T47D (cell line): ENCODE measurements at regions not wholly inside any gene's neighbourhood (a gene's known extent, or its start where the extent isn't known, plus 50 kb on each side); places are given as distances from the start of the nearest gene placed in this dataset.

Experiments used
- DNase-seq, 2 experiments: peaks; one replicate each; pipeline versions ENCODE4 v3.0.0 to v3.0.0-alpha.2; 2011 to 2012; ENCODE audit warnings: low read depth in 1 of 2, low spot score in 1 of 2
- JUND ChIP-seq: IDR thresholded peaks from 2 replicates; pipeline ENCODE4 v1.6.1; 2012; ENCODE audit warnings: low read depth
- in situ Hi-C: cut with HindIII; loops from 2 replicates; pipeline ENCODE4 v1.10.0; 2016; ENCODE audit warnings: low sequenced_read_pairs, low pct_unique_long_range_greater_than_20kb

GRCh38 chr12:77324416-77324762 is 259.0 kb upstream of the E2F7 start:
- TF ChIP-seq JUND = no peak
- in situ Hi-C loops = no loop called here
- DNase-seq = no peak

- DNase-seq = no peak
- TF ChIP-seq JUND = no peak
- in situ Hi-C loops = no loop called here
Measured at GRCh38 chr12:77323788-77324415, 258.5 kb upstream of the E2F7 start.

DNA sequence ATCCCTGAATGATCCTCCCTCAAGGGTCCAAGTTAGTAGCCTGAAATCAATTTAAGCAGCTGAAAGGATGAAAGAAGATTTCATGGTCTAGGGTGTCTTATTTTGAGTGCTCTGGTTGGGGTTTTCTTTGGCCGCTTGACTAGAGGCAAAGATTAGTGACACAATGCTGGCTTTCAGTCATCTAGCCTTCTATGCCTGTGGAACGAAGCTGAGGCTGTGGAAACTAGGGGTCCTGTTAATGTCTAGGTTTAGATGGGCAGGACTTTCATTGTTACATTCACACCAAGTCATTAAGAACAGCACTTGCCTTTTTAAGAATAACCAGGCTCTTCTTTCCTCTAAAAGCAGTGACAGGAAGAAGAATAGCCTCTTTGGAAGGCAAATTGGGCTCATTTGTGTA is 253.8 kb upstream of the E2F7 start:
- in situ Hi-C loops = no loop called here
- DNase-seq = no peak
- TF ChIP-seq JUND = no peak

DNA sequence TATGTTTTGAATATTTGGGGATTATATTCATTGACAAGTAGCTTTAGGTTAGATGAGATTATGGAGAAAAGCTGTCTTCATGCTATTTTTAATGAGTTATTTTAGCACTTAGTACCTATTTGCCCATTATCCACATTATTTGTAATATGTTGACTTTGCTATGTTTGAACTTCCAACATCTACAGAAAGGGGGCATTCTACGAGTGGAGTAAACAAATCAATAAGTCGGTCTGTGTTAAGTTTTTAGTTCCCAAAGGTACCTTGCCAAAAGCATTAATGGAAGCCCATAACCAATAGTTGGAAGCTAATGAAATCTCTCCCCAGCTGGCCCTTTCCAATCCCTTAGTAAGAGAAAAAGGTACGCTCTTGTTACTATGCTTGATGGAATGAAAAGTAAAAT is 250.0 kb upstream of the E2F7 start:
- in situ Hi-C loops = no loop called here
- no peak for DNase-seq
- no peak for TF ChIP-seq JUND

DNA sequence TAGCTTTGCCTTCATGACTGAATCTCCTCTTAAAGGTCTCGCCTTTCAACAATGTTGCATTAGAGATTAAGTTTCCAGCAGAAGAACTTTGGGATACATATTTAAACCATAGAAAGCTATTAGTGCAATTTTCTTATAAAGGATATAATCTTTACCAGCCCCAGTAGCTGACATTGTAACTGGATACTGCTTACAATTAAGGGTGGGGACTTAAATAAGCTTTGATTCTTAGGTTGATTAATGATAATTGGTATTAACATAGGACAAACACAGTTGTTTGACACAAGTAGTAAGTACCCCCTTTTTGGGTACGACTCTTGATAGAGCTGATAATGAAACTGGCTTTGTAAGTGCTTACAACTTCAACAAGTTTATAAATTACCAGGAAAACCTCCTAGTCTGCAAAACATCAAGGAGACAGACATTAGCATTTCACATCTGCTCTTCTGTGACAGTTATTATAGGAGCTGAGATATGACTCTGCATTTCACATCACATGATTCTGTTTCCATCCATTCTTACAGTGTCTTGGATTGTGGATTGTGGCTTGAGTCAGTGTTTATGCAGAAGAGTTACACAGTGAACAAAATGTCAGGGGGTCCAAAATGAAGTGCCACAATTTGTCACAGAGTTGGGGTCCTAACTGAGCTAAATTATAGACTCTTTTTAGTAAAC is 249.1 kb upstream of the E2F7 start:
- DNase-seq = no peak
- in situ Hi-C loops = no loop called here
- no peak for TF ChIP-seq JUND

GRCh38 chr12:77308056-77308455 is 242.7 kb upstream of the E2F7 start:
- DNase-seq = no peak
- in situ Hi-C loops = no loop called here
- TF ChIP-seq JUND = no peak

DNA sequence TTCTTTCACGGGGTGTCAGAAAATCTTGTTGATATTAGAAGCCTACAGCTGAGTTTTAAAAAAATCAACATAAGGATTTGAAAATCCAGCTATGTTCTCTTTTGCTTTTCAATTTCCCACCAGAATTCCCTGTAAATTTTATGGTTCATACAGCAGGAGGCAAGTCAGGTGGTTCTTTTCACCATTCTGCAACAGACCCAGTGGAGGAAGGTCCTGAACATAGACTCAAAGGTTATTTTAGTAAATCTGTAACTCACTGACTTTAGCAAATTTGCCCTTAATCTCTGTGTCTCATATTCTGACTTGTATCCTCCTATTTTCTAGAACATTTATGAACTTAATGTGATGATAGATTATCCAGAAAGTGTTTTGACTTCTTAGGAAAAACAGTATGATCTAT is 235.4 kb upstream of the E2F7 start:
- DNase-seq = no peak
- in situ Hi-C loops = no loop called here
- TF ChIP-seq JUND = no peak

- no peak for TF ChIP-seq JUND
- in situ Hi-C loops = no loop called here
- DNase-seq = no peak
Measured at GRCh38 chr12:77299910-77300669, 234.7 kb upstream of the E2F7 start.

GRCh38 chr12:77299001-77299400 is 233.6 kb upstream of the E2F7 start:
- in situ Hi-C loops = no loop called here
- no peak for TF ChIP-seq JUND
- DNase-seq = no peak

- no peak for TF ChIP-seq JUND
- no peak for DNase-seq
- in situ Hi-C loops = no loop called here
Measured at GRCh38 chr12:77294016-77294415, 228.6 kb upstream of the E2F7 start.

GRCh38 chr12:77274926-77275325 is 209.6 kb upstream of the E2F7 start:
- TF ChIP-seq JUND = no peak
- in situ Hi-C loops = no loop called here
- DNase-seq = no peak

DNA sequence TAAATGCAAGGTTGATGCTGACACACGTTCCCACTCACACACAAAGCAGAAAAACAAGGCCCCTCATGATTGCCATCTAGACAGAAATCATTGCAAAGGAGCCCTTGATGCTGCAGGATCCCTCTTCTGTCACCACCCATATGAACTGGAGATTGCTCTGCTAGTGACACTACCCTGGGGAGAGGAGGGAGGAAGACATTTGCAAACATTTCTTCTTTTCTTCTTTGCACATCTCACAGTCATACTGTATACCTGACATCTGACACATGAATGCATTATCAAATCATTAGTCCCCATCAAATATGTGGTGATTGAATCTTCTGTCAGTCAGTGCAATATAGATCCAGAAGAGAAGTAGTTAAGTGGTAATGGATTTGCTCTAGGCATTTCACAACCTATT is 208.5 kb upstream of the E2F7 start:
- in situ Hi-C loops = no loop called here
- DNase-seq = no peak

DNA sequence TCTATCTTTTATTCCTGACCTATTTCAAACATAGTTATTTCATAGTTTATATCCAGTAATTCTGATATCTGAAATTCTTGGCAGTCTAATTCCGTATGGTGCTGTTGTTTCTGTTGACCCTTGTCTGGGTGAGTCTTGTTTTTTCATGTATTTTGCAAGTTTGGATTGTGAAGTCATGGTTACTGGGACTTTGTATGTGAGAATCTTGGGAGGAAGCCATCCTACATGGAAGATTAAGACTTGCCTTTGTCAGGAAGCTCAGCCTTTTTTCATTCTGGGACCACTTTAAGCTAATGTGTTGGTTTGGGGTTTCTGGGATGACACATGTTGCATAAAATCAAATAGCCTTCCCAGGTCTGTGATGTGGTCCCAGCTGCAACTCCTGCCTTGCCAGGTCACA is 191.6 kb upstream of the E2F7 start:
- in situ Hi-C loops = no loop called here
- TF ChIP-seq JUND = no peak
- DNase-seq = no peak

More for the DNA sequence above, 208.5 kb upstream of the E2F7 start:
- TF ChIP-seq JUND = no peak

DNA sequence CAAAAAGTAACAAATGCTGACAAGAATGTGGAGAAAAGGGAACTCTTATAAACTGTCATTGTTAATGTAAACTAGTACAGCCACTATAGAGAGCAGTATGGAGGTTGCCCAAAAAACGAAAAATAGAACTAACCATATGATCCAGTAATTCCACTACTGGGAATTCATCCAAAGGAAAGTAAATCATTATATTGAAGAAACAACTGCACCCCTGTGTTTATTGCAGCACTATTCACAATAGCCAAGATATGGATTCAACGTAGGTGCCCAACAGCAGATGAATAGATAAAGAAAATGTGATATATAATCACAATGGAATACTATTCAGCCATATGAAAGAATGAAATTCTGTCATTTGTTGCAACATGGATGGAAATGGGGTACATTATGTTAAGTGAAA is 188.0 kb upstream of the E2F7 start:
- in situ Hi-C loops = no loop called here
- DNase-seq = no peak
- no peak for TF ChIP-seq JUND
